Mesodermal cell (in vitro differentiated cells): ENCODE measurements at regions not wholly inside any gene's neighbourhood (a gene's known extent, or its start where the extent isn't known, plus 50 kb on each side); places are given as distances from the start of the nearest gene placed in this dataset.
A peak's percentile ranks its signal among the peaks of the same experiment; 100 is the strongest.
"Not testable (repeated sequence)": the region's sequence is repeated elsewhere in the genome, so short reads cannot be mapped to it uniquely, and the experiment has no call there.

Experiments used
- H3K27ac ChIP-seq: 2 replicates; pipeline ENCODE4 v1.7.0; 2013; ENCODE audit warnings: mild to moderate bottlenecking, low read depth, low read length, moderate library complexity; ENCODE audit not compliant: severe bottlenecking
- H3K36me3 ChIP-seq: 2 replicates; pipeline ENCODE4 v1.7.1; 2013; ENCODE audit warnings: mild to moderate bottlenecking, low read length, moderate library complexity; ENCODE audit not compliant: control insufficient read depth, insufficient read depth
- H3K4me1 ChIP-seq: one replicate; pipeline ENCODE4 v1.7.1; 2013; ENCODE audit warnings: mild to moderate bottlenecking, low read length; ENCODE audit not compliant: insufficient read depth, control insufficient read depth, poor library complexity, severe bottlenecking
- H3K4me3 ChIP-seq: 2 replicates; pipeline ENCODE4 v1.7.0; 2013; ENCODE audit warnings: low read length, control low read depth, mild to moderate bottlenecking; ENCODE audit not compliant: insufficient read depth, poor library complexity, severe bottlenecking; ENCODE audit errors: extremely low read depth
- H3K9me3 ChIP-seq: 2 replicates; pipeline ENCODE4 v1.7.1; 2013; ENCODE audit warnings: mild to moderate bottlenecking, low read length, moderate library complexity; ENCODE audit not compliant: control insufficient read depth
- WGBS, 2 experiments: methylation state at CpG; one replicate each; pipeline ENCODE4 v1.1.5; 2013; ENCODE audit warnings: missing lambda C conversion rate in 2 of 2; ENCODE audit not compliant: insufficient coverage in 2 of 2; 5-methylcytosine and 5-hydroxymethylcytosine counted together

- 50 to 63% methylated on average over 2 of the region's 2 CpGs for WGBS, 2 experiments
- no peaks in the 10 kb centered on the region for H3K36me3 ChIP-seq
- peak overlapping the region; percentile 8 for H3K27ac ChIP-seq
- H3K9me3 ChIP-seq: no peaks in the 10 kb centered on the region
- no peak overlapping the region for H3K4me3 ChIP-seq
- H3K4me1 ChIP-seq: no peaks in the 10 kb centered on the region
These were observed 114.0 kb upstream of the ENPEP start for GRCh38 chr4:110361921-110362320.

- no peaks in the 10 kb centered on the region for H3K36me3 ChIP-seq
- H3K4me3 ChIP-seq: no peak overlapping the region
- WGBS, 2 experiments: no CpG with 5 or more reads among the region's 1 CpG
- no peaks in the 10 kb centered on the region for H3K4me1 ChIP-seq
- no peak overlapping the region for H3K27ac ChIP-seq
- H3K9me3 ChIP-seq: no peaks in the 10 kb centered on the region
These were observed 116.9 kb upstream of the ENPEP start for GRCh38 chr4:110359076-110359475.

- no peaks in the 10 kb centered on the region for H3K9me3 ChIP-seq
- no peaks in the 10 kb centered on the region for H3K36me3 ChIP-seq
- 92 to 93% methylated on average over 2 of the region's 2 CpGs for WGBS, 2 experiments
- H3K27ac ChIP-seq: no peak overlapping the region
- H3K4me1 ChIP-seq: no peaks in the 10 kb centered on the region
- H3K4me3 ChIP-seq: no peak overlapping the region
These were observed 118.4 kb upstream of the ENPEP start for GRCh38 chr4:110357521-110357920.

GRCh38 chr4:110354460-110354859 is 121.5 kb upstream of the ENPEP start:
- 66 to 91% methylated on average over 3 to 4 of the region's 4 CpGs for WGBS, 2 experiments
- no peaks in the 10 kb centered on the region for H3K36me3 ChIP-seq
- H3K27ac ChIP-seq: no peak overlapping the region
- no peak overlapping the region for H3K4me3 ChIP-seq
- no peaks in the 10 kb centered on the region for H3K4me1 ChIP-seq
- H3K9me3 ChIP-seq: no peaks in the 10 kb centered on the region

GRCh38 chr4:110352670-110353442 is 123.1 kb upstream of the ENPEP start:
- H3K9me3 ChIP-seq: no peaks in the 10 kb centered on the region
- H3K36me3 ChIP-seq: no peaks in the 10 kb centered on the region
- no peaks in the 10 kb centered on the region for H3K4me1 ChIP-seq
- WGBS, 2 experiments: 92 to 100% methylated on average over 2 of the region's 5 CpGs
- H3K4me3 ChIP-seq: no peak overlapping the region
- no peak overlapping the region for H3K27ac ChIP-seq

- Histone ChIP-seq H3K4me3 (no peak overlapping the region), H3K36me3 (no peaks in the 10 kb centered on the region), H3K27ac (no peak overlapping the region), H3K9me3 (no peaks in the 10 kb centered on the region), H3K4me1 (no peaks in the 10 kb centered on the region)
- 88 to 95% methylated on average over 1 of the region's 3 CpGs for WGBS, 2 experiments
These were observed 127.1 kb upstream of the ENPEP start for GRCh38 chr4:110348711-110349383.

- 93% methylated on average over 2 of the region's 4 CpGs; no CpG with 5 or more reads in 1 of the 2 experiments for WGBS, 2 experiments
These were observed 128.2 kb upstream of the ENPEP start for GRCh38 chr4:110347805-110348204.

GRCh38 chr4:110344165-110344564 is 131.8 kb upstream of the ENPEP start:
- H3K4me1 ChIP-seq: no peaks in the 10 kb centered on the region
- H3K4me3 ChIP-seq: no peak overlapping the region
- no peaks in the 10 kb centered on the region for H3K9me3 ChIP-seq
- WGBS, 2 experiments: 71 to 100% methylated on average over 1 of the region's 1 CpG
- no peak overlapping the region for H3K27ac ChIP-seq
- no peaks in the 10 kb centered on the region for H3K36me3 ChIP-seq

More at GRCh38 chr4:110347805-110348204, 128.2 kb upstream of the ENPEP start:
- H3K27ac ChIP-seq: no peak overlapping the region
- H3K4me3 ChIP-seq: no peak overlapping the region
- H3K36me3 ChIP-seq: no peaks in the 10 kb centered on the region
- H3K4me1 ChIP-seq: no peaks in the 10 kb centered on the region
- no peaks in the 10 kb centered on the region for H3K9me3 ChIP-seq

- 80 to 100% methylated on average over 1 to 2 of the region's 2 CpGs for WGBS, 2 experiments
- no peaks in the 10 kb centered on the region for H3K36me3 ChIP-seq
- no peaks in the 10 kb centered on the region for H3K4me1 ChIP-seq
- H3K4me3 ChIP-seq: no peak overlapping the region
- H3K27ac ChIP-seq: no peak overlapping the region
- H3K9me3 ChIP-seq: no peaks in the 10 kb centered on the region
These were observed 132.4 kb upstream of the ENPEP start for GRCh38 chr4:110343534-110343933.

- not testable (repeated sequence) for H3K9me3 ChIP-seq, H3K27ac ChIP-seq, H3K4me1 ChIP-seq, H3K4me3 ChIP-seq, H3K36me3 ChIP-seq
These were observed 134.8 kb upstream of the ENPEP start for GRCh38 chr4:110341118-110341517.

GRCh38 chr4:110335399-110335798 is 137.0 kb upstream of the ELOVL6 start:
- H3K27ac ChIP-seq: no peak overlapping the region
- H3K4me3 ChIP-seq: no peak overlapping the region
- no peaks in the 10 kb centered on the region for H3K36me3 ChIP-seq
- H3K4me1 ChIP-seq: no peaks in the 10 kb centered on the region
- H3K9me3 ChIP-seq: no peaks in the 10 kb centered on the region
- WGBS, 2 experiments: 100% methylated on average over 2 of the region's 5 CpGs; no CpG with 5 or more reads in 1 of the 2 experiments
